ENCODE measurements at regions not wholly inside any gene's neighbourhood (a gene's known extent, or its start where the extent isn't known, plus 50 kb on each side); places are given as distances from the start of the nearest gene placed in this dataset.

DNA sequence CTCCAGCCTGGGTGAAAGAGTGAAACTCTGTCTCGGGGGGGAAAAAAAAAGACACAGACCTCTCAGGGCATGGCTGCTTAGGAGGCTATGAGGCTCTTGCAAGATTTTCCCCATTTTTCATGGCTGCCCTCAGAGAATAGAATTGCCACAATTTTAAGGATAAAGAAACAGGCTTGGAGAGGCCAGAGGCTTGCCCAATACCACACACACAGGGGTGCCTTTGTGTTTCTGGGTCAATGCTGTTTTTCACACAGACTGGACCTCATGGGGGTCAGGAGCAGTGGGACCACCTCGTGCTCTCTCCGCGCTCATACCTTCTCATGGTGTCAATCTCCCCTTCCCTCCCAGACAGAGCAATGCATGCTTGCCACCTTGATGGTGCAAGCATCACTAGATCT, 65.4 kb upstream of the ST3GAL5 start:
- no peak for TF ChIP-seq JUNB (IDR thresholded peaks at IDR 0.05; ENCODE audit: unreplicated experiment)
- no peak for TF ChIP-seq NANOG (IDR thresholded peaks at IDR 0.05; ENCODE audit: borderline replicate concordance)
- TF ChIP-seq CREB1 (CRISPR knock-in tag; IDR thresholded peaks at IDR 0.05; ENCODE audit: low read depth): no peak
- TF ChIP-seq, protein P1, sequence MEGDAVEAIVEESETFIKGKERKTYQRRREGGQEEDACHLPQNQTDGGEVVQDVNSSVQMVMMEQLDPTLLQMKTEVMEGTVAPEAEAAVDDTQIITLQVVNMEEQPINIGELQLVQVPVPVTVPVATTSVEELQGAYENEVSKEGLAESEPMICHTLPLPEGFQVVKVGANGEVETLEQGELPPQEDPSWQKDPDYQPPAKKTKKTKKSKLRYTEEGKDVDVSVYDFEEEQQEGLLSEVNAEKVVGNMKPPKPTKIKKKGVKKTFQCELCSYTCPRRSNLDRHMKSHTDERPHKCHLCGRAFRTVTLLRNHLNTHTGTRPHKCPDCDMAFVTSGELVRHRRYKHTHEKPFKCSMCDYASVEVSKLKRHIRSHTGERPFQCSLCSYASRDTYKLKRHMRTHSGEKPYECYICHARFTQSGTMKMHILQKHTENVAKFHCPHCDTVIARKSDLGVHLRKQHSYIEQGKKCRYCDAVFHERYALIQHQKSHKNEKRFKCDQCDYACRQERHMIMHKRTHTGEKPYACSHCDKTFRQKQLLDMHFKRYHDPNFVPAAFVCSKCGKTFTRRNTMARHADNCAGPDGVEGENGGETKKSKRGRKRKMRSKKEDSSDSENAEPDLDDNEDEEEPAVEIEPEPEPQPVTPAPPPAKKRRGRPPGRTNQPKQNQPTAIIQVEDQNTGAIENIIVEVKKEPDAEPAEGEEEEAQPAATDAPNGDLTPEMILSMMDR (conservative IDR thresholded peaks at IDR 0.05; ENCODE audit: low read depth in 2 of 2): no peak
- TF ChIP-seq POLR2AphosphoS5 (IDR thresholded peaks at IDR 0.05; ENCODE audit: low read depth): no peak
- TF ChIP-seq EZH2 (IDR thresholded peaks at IDR 0.05; ENCODE audit: low read depth, unreplicated experiment): no peak
- TF ChIP-seq ZNF331 (CRISPR knock-in tag; IDR thresholded peaks at IDR 0.05; ENCODE audit: low read depth): no peak
- TF ChIP-seq REST (IDR thresholded peaks at IDR 0.05; ENCODE audit: unreplicated experiment): no peak
- no peak for TF ChIP-seq EZH2phosphoT487 (IDR thresholded peaks at IDR 0.05; ENCODE audit: unreplicated experiment)
- no peak for TF ChIP-seq STAT1 (IDR thresholded peaks at IDR 0.05; ENCODE audit: unreplicated experiment)
- no peak for TF ChIP-seq ETS1 (IDR thresholded peaks at IDR 0.05)
- TF ChIP-seq ZNF114 (CRISPR knock-in tag; IDR thresholded peaks at IDR 0.05): no peak
- TF ChIP-seq, protein P2, sequence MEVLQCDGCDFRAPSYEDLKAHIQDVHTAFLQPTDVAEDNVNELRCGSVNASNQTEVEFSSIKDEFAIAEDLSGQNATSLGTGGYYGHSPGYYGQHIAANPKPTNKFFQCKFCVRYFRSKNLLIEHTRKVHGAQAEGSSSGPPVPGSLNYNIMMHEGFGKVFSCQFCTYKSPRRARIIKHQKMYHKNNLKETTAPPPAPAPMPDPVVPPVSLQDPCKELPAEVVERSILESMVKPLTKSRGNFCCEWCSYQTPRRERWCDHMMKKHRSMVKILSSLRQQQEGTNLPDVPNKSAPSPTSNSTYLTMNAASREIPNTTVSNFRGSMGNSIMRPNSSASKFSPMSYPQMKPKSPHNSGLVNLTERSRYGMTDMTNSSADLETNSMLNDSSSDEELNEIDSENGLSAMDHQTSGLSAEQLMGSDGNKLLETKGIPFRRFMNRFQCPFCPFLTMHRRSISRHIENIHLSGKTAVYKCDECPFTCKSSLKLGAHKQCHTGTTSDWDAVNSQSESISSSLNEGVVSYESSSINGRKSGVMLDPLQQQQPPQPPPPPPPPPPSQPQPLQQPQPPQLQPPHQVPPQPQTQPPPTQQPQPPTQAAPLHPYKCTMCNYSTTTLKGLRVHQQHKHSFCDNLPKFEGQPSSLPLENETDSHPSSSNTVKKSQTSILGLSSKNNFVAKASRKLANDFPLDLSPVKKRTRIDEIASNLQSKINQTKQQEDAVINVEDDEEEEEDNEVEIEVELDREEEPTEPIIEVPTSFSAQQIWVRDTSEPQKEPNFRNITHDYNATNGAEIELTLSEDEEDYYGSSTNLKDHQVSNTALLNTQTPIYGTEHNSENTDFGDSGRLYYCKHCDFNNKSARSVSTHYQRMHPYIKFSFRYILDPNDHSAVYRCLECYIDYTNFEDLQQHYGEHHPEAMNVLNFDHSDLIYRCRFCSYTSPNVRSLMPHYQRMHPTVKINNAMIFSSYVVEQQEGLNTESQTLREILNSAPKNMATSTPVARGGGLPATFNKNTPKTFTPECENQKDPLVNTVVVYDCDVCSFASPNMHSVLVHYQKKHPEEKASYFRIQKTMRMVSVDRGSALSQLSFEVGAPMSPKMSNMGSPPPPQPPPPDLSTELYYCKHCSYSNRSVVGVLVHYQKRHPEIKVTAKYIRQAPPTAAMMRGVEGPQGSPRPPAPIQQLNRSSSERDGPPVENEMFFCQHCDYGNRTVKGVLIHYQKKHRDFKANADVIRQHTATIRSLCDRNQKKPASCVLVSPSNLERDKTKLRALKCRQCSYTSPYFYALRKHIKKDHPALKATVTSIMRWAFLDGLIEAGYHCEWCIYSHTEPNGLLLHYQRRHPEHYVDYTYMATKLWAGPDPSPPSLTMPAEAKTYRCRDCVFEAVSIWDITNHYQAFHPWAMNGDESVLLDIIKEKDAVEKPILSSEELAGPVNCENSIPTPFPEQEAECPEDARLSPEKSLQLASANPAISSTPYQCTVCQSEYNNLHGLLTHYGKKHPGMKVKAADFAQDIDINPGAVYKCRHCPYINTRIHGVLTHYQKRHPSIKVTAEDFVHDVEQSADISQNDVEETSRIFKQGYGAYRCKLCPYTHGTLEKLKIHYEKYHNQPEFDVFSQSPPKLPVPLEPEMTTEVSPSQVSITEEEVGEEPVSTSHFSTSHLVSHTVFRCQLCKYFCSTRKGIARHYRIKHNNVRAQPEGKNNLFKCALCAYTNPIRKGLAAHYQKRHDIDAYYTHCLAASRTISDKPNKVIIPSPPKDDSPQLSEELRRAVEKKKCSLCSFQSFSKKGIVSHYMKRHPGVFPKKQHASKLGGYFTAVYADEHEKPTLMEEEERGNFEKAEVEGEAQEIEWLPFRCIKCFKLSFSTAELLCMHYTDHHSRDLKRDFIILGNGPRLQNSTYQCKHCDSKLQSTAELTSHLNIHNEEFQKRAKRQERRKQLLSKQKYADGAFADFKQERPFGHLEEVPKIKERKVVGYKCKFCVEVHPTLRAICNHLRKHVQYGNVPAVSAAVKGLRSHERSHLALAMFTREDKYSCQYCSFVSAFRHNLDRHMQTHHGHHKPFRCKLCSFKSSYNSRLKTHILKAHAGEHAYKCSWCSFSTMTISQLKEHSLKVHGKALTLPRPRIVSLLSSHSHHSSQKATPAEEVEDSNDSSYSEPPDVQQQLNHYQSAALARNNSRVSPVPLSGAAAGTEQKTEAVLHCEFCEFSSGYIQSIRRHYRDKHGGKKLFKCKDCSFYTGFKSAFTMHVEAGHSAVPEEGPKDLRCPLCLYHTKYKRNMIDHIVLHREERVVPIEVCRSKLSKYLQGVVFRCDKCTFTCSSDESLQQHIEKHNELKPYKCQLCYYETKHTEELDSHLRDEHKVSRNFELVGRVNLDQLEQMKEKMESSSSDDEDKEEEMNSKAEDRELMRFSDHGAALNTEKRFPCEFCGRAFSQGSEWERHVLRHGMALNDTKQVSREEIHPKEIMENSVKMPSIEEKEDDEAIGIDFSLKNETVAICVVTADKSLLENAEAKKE (CRISPR knock-in tag; IDR thresholded peaks at IDR 0.05): no peak
